ENCODE measurements at regions not wholly inside any gene's neighbourhood (a gene's known extent, or its start where the extent isn't known, plus 50 kb on each side); places are given as distances from the start of the nearest gene placed in this dataset.
A peak's percentile ranks its signal among the peaks of the same experiment; 100 is the strongest.
"Not testable (repeated sequence)": the region's sequence is repeated elsewhere in the genome, so short reads cannot be mapped to it uniquely, and the experiment has no call there.

DNA sequence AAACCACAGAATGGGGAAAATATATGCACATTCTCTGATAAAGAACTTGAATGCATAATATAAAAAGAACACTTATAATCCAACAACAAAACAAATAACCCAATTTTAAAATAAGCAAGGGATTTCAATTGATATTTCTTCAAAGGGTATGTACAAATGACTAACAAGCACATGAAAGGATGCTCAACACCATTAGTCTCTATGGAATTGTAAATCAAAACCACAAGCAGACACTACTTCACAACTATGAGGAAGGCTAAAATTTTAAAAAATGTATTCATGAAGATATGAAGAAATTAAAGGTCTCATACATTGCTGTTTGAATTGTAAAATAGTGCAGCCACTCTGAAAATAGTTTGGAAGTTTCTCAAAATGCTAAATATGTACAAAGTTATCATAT lies 78.9 kb upstream of the GAS1 start:
- H3K4me3 ChIP-seq (replicated peaks; ENCODE audit: low read depth, low read length): no peak overlapping the region
- no peak for DNase-seq (ENCODE audit: low read depth)

GRCh38 chr9:87028836-87029235 lies 81.5 kb upstream of the GAS1 start:
- not testable (repeated sequence) for H3K4me3 ChIP-seq (replicated peaks; ENCODE audit: low read depth, low read length); DNase-seq (ENCODE audit: low read depth)

More for the DNA sequence above, 78.9 kb upstream of the GAS1 start:
- TF ChIP-seq, protein P1, sequence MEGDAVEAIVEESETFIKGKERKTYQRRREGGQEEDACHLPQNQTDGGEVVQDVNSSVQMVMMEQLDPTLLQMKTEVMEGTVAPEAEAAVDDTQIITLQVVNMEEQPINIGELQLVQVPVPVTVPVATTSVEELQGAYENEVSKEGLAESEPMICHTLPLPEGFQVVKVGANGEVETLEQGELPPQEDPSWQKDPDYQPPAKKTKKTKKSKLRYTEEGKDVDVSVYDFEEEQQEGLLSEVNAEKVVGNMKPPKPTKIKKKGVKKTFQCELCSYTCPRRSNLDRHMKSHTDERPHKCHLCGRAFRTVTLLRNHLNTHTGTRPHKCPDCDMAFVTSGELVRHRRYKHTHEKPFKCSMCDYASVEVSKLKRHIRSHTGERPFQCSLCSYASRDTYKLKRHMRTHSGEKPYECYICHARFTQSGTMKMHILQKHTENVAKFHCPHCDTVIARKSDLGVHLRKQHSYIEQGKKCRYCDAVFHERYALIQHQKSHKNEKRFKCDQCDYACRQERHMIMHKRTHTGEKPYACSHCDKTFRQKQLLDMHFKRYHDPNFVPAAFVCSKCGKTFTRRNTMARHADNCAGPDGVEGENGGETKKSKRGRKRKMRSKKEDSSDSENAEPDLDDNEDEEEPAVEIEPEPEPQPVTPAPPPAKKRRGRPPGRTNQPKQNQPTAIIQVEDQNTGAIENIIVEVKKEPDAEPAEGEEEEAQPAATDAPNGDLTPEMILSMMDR (IDR thresholded peaks at IDR 0.05; ENCODE audit: low read length, missing control alignments): no peak

- no peak for DNase-seq (ENCODE audit: low read depth)
- TF ChIP-seq, protein P1 (IDR thresholded peaks at IDR 0.05; ENCODE audit: low read length, missing control alignments): no peak
- no peak overlapping the region for H3K4me3 ChIP-seq (replicated peaks; ENCODE audit: low read depth, low read length)
Observed at GRCh38 chr9:87029905-87030304, 82.6 kb upstream of the GAS1 start.

DNA sequence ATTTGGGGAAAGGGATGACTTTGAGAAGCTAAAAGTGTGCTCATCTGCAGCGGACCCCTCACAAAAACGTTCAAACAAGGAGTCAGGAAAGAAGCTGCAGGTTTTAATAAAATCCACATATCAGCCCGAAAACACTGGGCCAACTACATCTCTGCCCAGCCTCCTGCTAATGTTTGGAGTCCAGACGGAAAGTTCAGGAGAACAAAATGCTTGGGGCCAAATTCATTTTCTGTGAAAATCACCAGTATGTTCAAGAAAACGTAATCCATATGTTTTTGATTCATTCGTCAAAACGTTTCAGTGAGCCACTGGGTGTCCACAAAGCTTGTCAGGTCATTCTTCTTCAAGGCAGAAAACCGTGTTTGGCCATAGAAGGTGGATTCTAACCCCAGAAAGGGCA lies 87.5 kb upstream of the GAS1 start:
- H3K4me3 ChIP-seq (replicated peaks; ENCODE audit: low read depth, low read length): no peak overlapping the region
- DNase-seq (ENCODE audit: low read depth): no peak
- TF ChIP-seq, protein P1 (IDR thresholded peaks at IDR 0.05; ENCODE audit: low read length, missing control alignments): no peak

GRCh38 chr9:87035879-87036278 lies 88.6 kb upstream of the GAS1 start:
- H3K4me3 ChIP-seq (replicated peaks; ENCODE audit: low read depth, low read length): no peak overlapping the region
- DNase-seq (ENCODE audit: low read depth): no peak
- TF ChIP-seq, protein P1 (IDR thresholded peaks at IDR 0.05; ENCODE audit: low read length, missing control alignments): no peak

DNA sequence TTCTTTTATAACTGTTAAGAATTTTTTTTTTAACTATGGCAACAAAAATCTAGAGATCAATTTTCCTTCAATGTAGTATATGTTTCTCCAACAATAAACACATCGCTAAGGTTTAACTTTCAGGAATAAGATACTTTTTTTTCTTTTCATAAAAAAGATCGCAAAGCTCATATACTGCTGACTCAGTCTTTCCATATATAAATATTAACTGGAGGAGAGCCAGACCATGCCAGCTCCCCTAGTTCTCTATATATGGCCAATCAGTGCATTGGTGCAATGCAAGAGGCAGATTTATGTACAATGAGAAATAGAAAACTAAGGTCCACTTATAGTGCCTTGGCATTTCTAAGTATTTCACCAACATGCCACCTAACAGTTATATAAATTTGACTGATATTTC lies 89.2 kb upstream of the GAS1 start:
- no peak for DNase-seq (ENCODE audit: low read depth)
- H3K4me3 ChIP-seq (replicated peaks; ENCODE audit: low read depth, low read length): no peak overlapping the region
- TF ChIP-seq, protein P1 (IDR thresholded peaks at IDR 0.05; ENCODE audit: low read length, missing control alignments): no peak

DNA sequence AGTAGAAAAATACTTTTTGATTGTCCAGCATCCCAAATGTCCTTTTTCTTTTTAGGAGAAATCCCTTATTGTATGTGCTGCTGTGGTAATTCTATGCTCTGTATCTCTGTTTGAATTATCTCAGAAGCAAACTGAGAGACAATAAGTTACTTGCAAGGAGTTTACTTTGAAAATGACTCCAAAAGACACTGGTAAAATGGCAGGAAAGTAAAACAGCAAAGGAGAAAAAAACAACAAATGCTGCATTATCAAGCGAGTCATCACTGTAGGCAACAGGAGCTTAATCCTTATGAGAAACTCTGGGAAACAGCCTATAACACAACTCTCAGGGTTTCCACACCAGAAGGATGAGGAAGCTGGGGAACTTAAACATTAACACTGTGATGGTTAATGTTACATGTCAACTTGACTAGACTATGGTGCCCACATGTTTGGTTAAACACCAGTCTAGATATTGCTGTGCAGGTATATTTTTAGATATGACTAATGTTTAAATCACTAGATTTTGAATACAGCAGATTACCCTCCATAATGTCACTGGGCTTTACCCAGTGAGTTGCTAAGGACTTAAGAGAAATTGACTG lies 92.6 kb upstream of the GAS1 start:
- no peak overlapping the region for H3K4me3 ChIP-seq (replicated peaks; ENCODE audit: low read depth, low read length)
- peak; percentile 58 for DNase-seq (ENCODE audit: low read depth)
- TF ChIP-seq, protein P1 (IDR thresholded peaks at IDR 0.05; ENCODE audit: low read length, missing control alignments): no peak
